Upper lobe of left lung (tissue), 6 donors: ENCODE measurements at regions not wholly inside any gene's neighbourhood (a gene's known extent, or its start where the extent isn't known, plus 50 kb on each side); places are given as distances from the start of the nearest gene placed in this dataset.

Experiments
- ATAC-seq, 2 donors: fragments of 200-7000 bp; cut with Tn5 transposase; one replicate each; pipeline ENCODE4 v1.9.1; 2022; ENCODE audit warnings: mild to moderate bottlenecking in 2 of 2, moderate library complexity in 2 of 2; ENCODE audit not compliant: low FRiP score in 2 of 2
- DNase-seq, 2 donors: peaks; one replicate each; pipeline ENCODE4 v3.0.0-alpha.2; 2019 to 2020
- H3K27ac ChIP-seq, 4 donors: fragments of 200-600 bp; sonication (generic); one replicate each; pipeline ENCODE4 v1.5.1; 2016 to 2019
- H3K27me3 ChIP-seq, 4 donors: fragments of 200-600 bp; sonication (generic); one replicate each; pipeline ENCODE4 v1.5.1; 2017 to 2019
- H3K36me3 ChIP-seq, 4 donors: fragments of 200-600 bp; sonication (generic); one replicate each; pipeline ENCODE4 v1.5.1; 2016 to 2019
- H3K4me1 ChIP-seq, 4 donors: fragments of 200-600 bp; sonication (generic); one replicate each; pipeline ENCODE4 v1.5.1; 2018 to 2019
- H3K4me3 ChIP-seq, 4 donors: fragments of 200-600 bp; sonication (generic); one replicate each; pipeline ENCODE4 v1.5.1; 2017 to 2019; ENCODE audit warnings: mild to moderate bottlenecking in 2 of 4, moderate library complexity in 1 of 4
- H3K9me3 ChIP-seq, 4 donors: fragments of 200-600 bp; sonication (generic); one replicate each; pipeline ENCODE4 v1.5.1; 2018 to 2019
- EP300 ChIP-seq, 4 donors: sonication (generic); formaldehyde crosslinking; IDR thresholded peaks; one replicate each; pipeline ENCODE4 v1.5.1; 2017; ENCODE audit warnings: antibody characterized with exemption in 4 of 4, control low read depth in 2 of 4
- POLR2A ChIP-seq, 4 donors: fragments of 450-650 bp; IDR thresholded peaks; one replicate each; pipeline ENCODE4 v1.5.1; 2016 to 2017; ENCODE audit warnings: antibody characterized with exemption in 4 of 4, mild to moderate bottlenecking in 2 of 4
- POLR2AphosphoS5 ChIP-seq, 2 donors: sonication (generic); formaldehyde crosslinking; IDR thresholded peaks; one replicate each; pipeline ENCODE4 v1.5.1; 2017; ENCODE audit warnings: antibody characterized with exemption in 2 of 2
- WGBS, 2 donors: methylation state at CpG; one replicate each; pipeline ENCODE4 v1.1.5; 2017 to 2018; 5-methylcytosine and 5-hydroxymethylcytosine counted together
- TF ChIP-seq, protein P1 (sequence below), 6 experiments: fragments of 450-650 bp in 4 of 6; fragments of 200-600 bp in 2 of 6; sonication (generic) in 2 of 6; IDR thresholded peaks; one replicate each; pipeline ENCODE4 v1.5.1; 2016 to 2019; ENCODE audit warnings: antibody characterized with exemption in 6 of 6
- donor health status: DM: no; HTN: no; CAD: no; lungs with moderate emphysema.
- donor health status: DM: no; HTN: yes; CAD: no; lungs with severe emphysema.

DNA sequence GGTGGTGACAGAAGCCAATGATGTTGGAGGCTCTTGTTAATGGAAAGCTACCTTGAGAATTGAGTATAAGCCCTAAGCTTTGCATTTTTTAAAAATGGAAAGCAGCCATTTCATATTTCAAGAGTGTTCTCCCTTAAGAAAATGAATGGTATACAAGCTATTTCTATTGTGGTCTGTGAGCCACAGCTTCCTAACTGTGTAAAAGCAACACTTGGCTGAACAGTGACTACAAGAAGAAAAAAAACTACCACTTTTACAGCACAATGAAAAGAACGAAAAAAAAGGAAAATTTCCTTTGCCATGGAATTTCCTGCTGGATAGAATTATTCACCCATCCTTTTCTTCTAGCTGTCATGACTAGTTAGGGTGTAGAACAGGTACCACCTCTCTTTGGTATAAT, 397.1 kb upstream of the BTBD3 start:
- H3K27me3 ChIP-seq, result no peaks in the 10 kb centered on the region
- 14 to 30% methylated on average over 1 of the region's 1 CpG for WGBS, 2 donors
- no peak for TF ChIP-seq EP300 (IDR thresholded peaks at IDR 0.05)
- TF ChIP-seq, protein P1, sequence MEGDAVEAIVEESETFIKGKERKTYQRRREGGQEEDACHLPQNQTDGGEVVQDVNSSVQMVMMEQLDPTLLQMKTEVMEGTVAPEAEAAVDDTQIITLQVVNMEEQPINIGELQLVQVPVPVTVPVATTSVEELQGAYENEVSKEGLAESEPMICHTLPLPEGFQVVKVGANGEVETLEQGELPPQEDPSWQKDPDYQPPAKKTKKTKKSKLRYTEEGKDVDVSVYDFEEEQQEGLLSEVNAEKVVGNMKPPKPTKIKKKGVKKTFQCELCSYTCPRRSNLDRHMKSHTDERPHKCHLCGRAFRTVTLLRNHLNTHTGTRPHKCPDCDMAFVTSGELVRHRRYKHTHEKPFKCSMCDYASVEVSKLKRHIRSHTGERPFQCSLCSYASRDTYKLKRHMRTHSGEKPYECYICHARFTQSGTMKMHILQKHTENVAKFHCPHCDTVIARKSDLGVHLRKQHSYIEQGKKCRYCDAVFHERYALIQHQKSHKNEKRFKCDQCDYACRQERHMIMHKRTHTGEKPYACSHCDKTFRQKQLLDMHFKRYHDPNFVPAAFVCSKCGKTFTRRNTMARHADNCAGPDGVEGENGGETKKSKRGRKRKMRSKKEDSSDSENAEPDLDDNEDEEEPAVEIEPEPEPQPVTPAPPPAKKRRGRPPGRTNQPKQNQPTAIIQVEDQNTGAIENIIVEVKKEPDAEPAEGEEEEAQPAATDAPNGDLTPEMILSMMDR (IDR thresholded peaks at IDR 0.05), result no peak
- no peak for TF ChIP-seq POLR2AphosphoS5 (IDR thresholded peaks at IDR 0.05)
- no peak for TF ChIP-seq POLR2A (IDR thresholded peaks at IDR 0.05)
- ATAC-seq, result no peak
- no peak for DNase-seq
- no peak overlapping the region for H3K4me3 ChIP-seq
- no peaks in the 10 kb centered on the region for H3K36me3 ChIP-seq
- H3K9me3 ChIP-seq, result peaks cover 0 to 8% (median 5%) of the 10 kb centered on the region in 4 donors
- no peaks in the 10 kb centered on the region for H3K4me1 ChIP-seq
- no peak overlapping the region for H3K27ac ChIP-seq

DNA sequence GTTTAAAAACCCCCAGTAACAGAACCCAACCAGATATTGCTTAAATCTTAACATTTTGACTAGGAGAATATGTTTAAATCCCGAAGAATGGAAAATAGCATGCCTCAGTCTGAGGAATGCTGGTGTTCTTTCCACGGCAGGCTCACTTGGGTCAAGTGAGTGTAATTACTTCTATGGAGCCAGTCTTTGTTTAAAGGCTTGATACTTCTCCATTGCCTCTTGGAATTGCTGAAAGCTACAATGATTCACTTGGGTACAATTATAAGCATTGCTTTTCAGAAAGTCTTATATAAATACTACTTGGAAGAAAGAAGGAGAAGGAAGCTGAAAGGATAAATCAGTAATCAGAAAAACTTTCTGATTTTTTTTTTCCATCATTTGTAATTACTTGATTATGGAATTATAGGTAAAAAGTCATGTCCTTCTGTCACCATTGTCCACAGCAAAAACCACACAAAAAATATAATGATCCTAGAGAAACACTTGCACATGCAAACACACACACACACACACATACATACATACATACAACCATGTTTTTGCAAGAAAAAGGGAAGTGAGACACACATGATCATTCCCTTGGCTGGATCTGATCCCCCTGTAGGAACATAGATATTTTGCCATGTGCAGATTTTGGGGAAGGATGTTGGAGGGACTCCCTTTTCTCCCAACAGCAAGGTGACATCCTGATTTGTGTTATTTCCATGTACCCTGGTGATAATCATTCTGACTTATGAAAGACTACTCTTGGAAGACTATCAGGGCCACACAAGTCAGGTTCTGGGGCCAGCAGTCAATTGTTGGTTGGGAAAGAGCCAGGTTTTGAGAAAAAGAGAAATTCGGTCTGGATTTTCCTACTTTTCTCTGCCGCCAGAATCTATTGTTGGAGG, 396.0 kb upstream of the BTBD3 start:
- DNase-seq, result no peak
- no peak for TF ChIP-seq POLR2AphosphoS5 (IDR thresholded peaks at IDR 0.05)
- TF ChIP-seq, protein P1 (IDR thresholded peaks at IDR 0.05), result no peak
- no peak for TF ChIP-seq EP300 (IDR thresholded peaks at IDR 0.05)
- TF ChIP-seq POLR2A (IDR thresholded peaks at IDR 0.05), result no peak
- Histone ChIP-seq H3K36me3 (no peaks in the 10 kb centered on the region), H3K27me3 (no peaks in the 10 kb centered on the region), H3K27ac (no peak overlapping the region), H3K4me1 (no peaks in the 10 kb centered on the region), H3K4me3 (no peak overlapping the region), H3K9me3 (peaks cover 0 to 8% (median 5%) of the 10 kb centered on the region in 4 donors)
- no peak for ATAC-seq
- 73 to 79% methylated on average over 4 of the region's 4 CpGs for WGBS, 2 donors

DNA sequence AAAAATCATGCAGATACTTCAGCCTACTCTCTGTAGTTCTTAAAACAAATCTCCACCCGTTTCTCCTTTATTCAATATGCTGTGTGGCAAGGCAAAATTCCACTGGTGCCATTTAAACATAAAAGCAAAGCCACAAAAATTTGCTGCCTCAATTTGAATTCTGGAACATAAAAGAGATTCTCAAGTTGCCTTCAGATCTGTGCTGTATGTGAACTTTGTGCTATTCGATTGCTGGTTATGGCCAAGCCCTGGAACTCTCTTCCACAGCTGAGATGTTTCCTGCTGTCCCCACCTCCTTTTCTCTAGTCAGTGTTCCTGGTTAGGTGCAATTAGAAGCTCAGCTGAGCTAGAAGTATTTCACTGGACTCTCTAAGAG, 395.3 kb upstream of the BTBD3 start:
- Histone ChIP-seq H3K9me3 (peaks cover 0 to 8% (median 5%) of the 10 kb centered on the region in 4 donors), H3K27ac (no peak overlapping the region)

DNA sequence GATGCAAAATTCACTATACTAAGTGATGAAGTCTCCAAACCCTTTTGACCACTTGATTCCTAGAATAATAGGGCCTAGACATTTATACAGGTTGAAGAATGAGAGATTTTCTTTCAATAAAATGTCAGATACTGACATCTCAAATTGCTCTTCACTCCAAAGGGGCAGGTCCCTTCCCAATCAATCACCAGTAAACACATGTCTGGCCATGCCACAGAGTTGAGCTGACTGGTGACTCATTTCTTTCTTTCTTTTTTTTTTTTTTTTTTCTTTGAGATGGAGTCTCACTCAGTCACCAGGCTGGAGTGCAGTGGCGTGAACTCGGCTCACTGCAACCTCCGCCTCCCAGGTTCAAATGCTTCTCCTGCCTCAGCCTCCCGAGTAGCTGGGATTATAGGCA, 388.6 kb upstream of the BTBD3 start:
- DNase-seq (no peak), ATAC-seq (no peak)
- H3K27ac ChIP-seq, result no peak overlapping the region
- H3K4me3 ChIP-seq, result no peak overlapping the region
- no peaks in the 10 kb centered on the region for H3K36me3 ChIP-seq
- peaks cover 7 to 14% (median 8%) of the 10 kb centered on the region in 4 donors for H3K9me3 ChIP-seq
- TF ChIP-seq POLR2A (IDR thresholded peaks at IDR 0.05) (no peak), POLR2AphosphoS5 (IDR thresholded peaks at IDR 0.05) (no peak), EP300 (IDR thresholded peaks at IDR 0.05) (no peak)
- TF ChIP-seq, protein P1 (IDR thresholded peaks at IDR 0.05), result no peak
- no peaks in the 10 kb centered on the region for H3K27me3 ChIP-seq
- H3K4me1 ChIP-seq, result no peaks in the 10 kb centered on the region
- WGBS, 2 donors, result 92 to 96% methylated on average over 4 of the region's 4 CpGs

More for the DNA sequence above, 395.3 kb upstream of the BTBD3 start:
- no peak for DNase-seq
- no peak overlapping the region for H3K4me3 ChIP-seq
- no peak for ATAC-seq
- no peaks in the 10 kb centered on the region for H3K36me3 ChIP-seq
- no peaks in the 10 kb centered on the region for H3K27me3 ChIP-seq
- no peaks in the 10 kb centered on the region for H3K4me1 ChIP-seq
- TF ChIP-seq, protein P1 (IDR thresholded peaks at IDR 0.05), result no peak
- TF ChIP-seq EP300 (IDR thresholded peaks at IDR 0.05), result no peak
- no peak for TF ChIP-seq POLR2AphosphoS5 (IDR thresholded peaks at IDR 0.05)
- no peak for TF ChIP-seq POLR2A (IDR thresholded peaks at IDR 0.05)
- WGBS, 2 donors, result 70 to 71% methylated on average over 2 of the region's 2 CpGs

DNA sequence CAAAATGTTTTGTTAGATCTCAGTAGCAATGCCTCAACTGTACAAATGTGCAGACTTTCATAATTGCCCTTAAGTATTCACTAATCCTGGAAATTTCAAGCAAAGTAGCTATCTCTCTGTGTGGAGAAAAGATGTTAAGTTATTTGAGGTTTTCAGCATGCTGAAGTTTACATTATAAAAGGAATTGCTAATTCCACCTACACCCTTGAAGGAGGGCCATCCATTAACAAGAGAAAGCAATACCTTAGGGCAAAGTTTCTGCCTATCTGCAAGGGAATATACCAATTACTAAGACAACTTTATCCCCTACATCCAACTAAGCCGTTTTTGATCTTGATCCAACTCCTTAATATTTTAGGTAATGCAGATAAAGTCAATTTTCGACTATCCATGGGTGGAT, 380.7 kb upstream of the BTBD3 start:
- ATAC-seq (no peak), DNase-seq (no peak)
- H3K9me3 ChIP-seq, result no peaks in the 10 kb centered on the region
- no peaks in the 10 kb centered on the region for H3K27me3 ChIP-seq
- no peaks in the 10 kb centered on the region for H3K4me1 ChIP-seq
- 35 to 52% methylated on average over 2 of the region's 2 CpGs for WGBS, 2 donors
- H3K27ac ChIP-seq, result no peak overlapping the region
- no peak for TF ChIP-seq EP300 (IDR thresholded peaks at IDR 0.05)
- TF ChIP-seq, protein P1 (IDR thresholded peaks at IDR 0.05), result no peak
- no peak for TF ChIP-seq POLR2A (IDR thresholded peaks at IDR 0.05)
- no peak for TF ChIP-seq POLR2AphosphoS5 (IDR thresholded peaks at IDR 0.05)
- no peaks in the 10 kb centered on the region for H3K36me3 ChIP-seq
- no peak overlapping the region for H3K4me3 ChIP-seq
